Gastroesophageal sphincter (tissue), 4 donors: ENCODE measurements at regions not wholly inside any gene's neighbourhood (a gene's known extent, or its start where the extent isn't known, plus 50 kb on each side); places are given as distances from the start of the nearest gene placed in this dataset.

ENCODE experiments used
- ATAC-seq: fragments of 150-250 bp; one replicate; pipeline ENCODE4 v1.9.1; 2016; ENCODE audit warnings: mild to moderate bottlenecking, moderate library complexity
- H3K27ac ChIP-seq, 4 donors: fragments of 200-600 bp; sonication (generic) in 3 of 4; 1 replicate in 3 of 4; 2 replicates in 1 of 4; pipeline ENCODE4 v1.5.1; 2016 to 2019
- H3K27me3 ChIP-seq: fragments of 200-600 bp; sonication (generic); one replicate; pipeline ENCODE4 v1.5.1; 2019
- H3K36me3 ChIP-seq, 2 donors: fragments of 200-600 bp; sonication (generic); one replicate each; pipeline ENCODE4 v1.5.1; 2019; ENCODE audit warnings: control low read depth in 1 of 2
- H3K4me1 ChIP-seq, 3 donors: fragments of 200-600 bp; sonication (generic); 1 replicate in 2 of 3; 2 replicates in 1 of 3; pipeline ENCODE4 v1.5.1; 2016 to 2019; ENCODE audit warnings: control low read depth in 2 of 3
- H3K4me3 ChIP-seq, 2 donors: fragments of 200-600 bp; sonication (generic); one replicate each; pipeline ENCODE4 v1.5.1; 2019; ENCODE audit warnings: mild to moderate bottlenecking in 1 of 2, moderate library complexity in 1 of 2
- H3K9me3 ChIP-seq, 3 donors: fragments of 200-600 bp; sonication (generic); one replicate each; pipeline ENCODE4 v1.5.1; 2017 to 2019; ENCODE audit warnings: control low read depth in 2 of 3
- CTCF ChIP-seq, 4 experiments: fragments of 200-600 bp in 2 of 4; fragments of 450-650 bp in 2 of 4; sonication (generic) in 1 of 4; IDR thresholded peaks; one replicate each; pipeline ENCODE4 v1.5.1; 2017 to 2019; ENCODE audit warnings: antibody characterized with exemption in 4 of 4, mild to moderate bottlenecking in 2 of 4, moderate library complexity in 2 of 4
- EP300 ChIP-seq: sonication (generic); formaldehyde crosslinking; IDR thresholded peaks from one replicate; pipeline ENCODE4 v1.6.1; 2017; ENCODE audit warnings: antibody characterized with exemption, mild to moderate bottlenecking
- POLR2A ChIP-seq, 2 donors: fragments of 450-650 bp; IDR thresholded peaks; one replicate each; pipeline ENCODE4 v1.6.1; 2017; ENCODE audit warnings: antibody characterized with exemption in 2 of 2, mild to moderate bottlenecking in 2 of 2, moderate library complexity in 1 of 2
- POLR2AphosphoS5 ChIP-seq: sonication (generic); formaldehyde crosslinking; IDR thresholded peaks from one replicate; pipeline ENCODE4 v1.6.1; 2017; ENCODE audit warnings: antibody characterized with exemption
- WGBS, 2 donors: methylation state at CpG; one replicate each; pipeline ENCODE4 v1.1.5; 2018; ENCODE audit warnings: low coverage in 1 of 2; 5-methylcytosine and 5-hydroxymethylcytosine counted together

GRCh38 chr7:33770576-33770975, 134.8 kb upstream of the BMPER start:
- Histone ChIP-seq H3K4me3 (no peak overlapping the region), H3K36me3 (no peaks in the 10 kb centered on the region), H3K27me3 (no peaks in the 10 kb centered on the region), H3K27ac (no peak overlapping the region), H3K4me1 (peaks cover 0 to 7% (median 0%) of the 10 kb centered on the region in 3 donors), H3K9me3 (no peaks in the 10 kb centered on the region)
- TF ChIP-seq POLR2AphosphoS5 (no peak), CTCF (IDR thresholded peaks at IDR 0.05) (no peak), POLR2A (IDR thresholded peaks at IDR 0.05) (no peak), EP300 (no peak)
- no peak for ATAC-seq
- WGBS, 2 donors = 69 to 91% methylated on average over 4 of the region's 4 CpGs

GRCh38 chr7:33771422-33771821, 133.9 kb upstream of the BMPER start:
- ATAC-seq = no peak
- H3K27ac ChIP-seq = no peak overlapping the region
- no peaks in the 10 kb centered on the region for H3K36me3 ChIP-seq
- no peaks in the 10 kb centered on the region for H3K9me3 ChIP-seq
- no peak overlapping the region for H3K4me3 ChIP-seq
- WGBS, 2 donors = 67 to 75% methylated on average over 3 of the region's 3 CpGs
- TF ChIP-seq CTCF (IDR thresholded peaks at IDR 0.05) = no peak
- TF ChIP-seq EP300 = no peak
- TF ChIP-seq POLR2A (IDR thresholded peaks at IDR 0.05) = no peak
- no peak for TF ChIP-seq POLR2AphosphoS5
- H3K27me3 ChIP-seq = no peaks in the 10 kb centered on the region
- peaks cover 0 to 7% (median 0%) of the 10 kb centered on the region in 3 donors for H3K4me1 ChIP-seq

- ATAC-seq = no peak
- TF ChIP-seq POLR2A (IDR thresholded peaks at IDR 0.05) (no peak), POLR2AphosphoS5 (no peak)
- no peaks in the 10 kb centered on the region for H3K9me3 ChIP-seq
- H3K27ac ChIP-seq = no peak overlapping the region
- peaks cover 0 to 7% (median 0%) of the 10 kb centered on the region in 3 donors for H3K4me1 ChIP-seq
- H3K27me3 ChIP-seq = no peaks in the 10 kb centered on the region
- H3K36me3 ChIP-seq = no peaks in the 10 kb centered on the region
- H3K4me3 ChIP-seq = no peak overlapping the region
These were observed 132.3 kb upstream of the BMPER start for GRCh38 chr7:33773053-33773452.

GRCh38 chr7:33774762-33775523, 130.4 kb upstream of the BMPER start:
- peak; percentile 66 for ATAC-seq
- Histone ChIP-seq H3K36me3 (no peaks in the 10 kb centered on the region), H3K4me3 (no peak overlapping the region), H3K4me1 (peaks cover 0 to 7% (median 0%) of the 10 kb centered on the region in 3 donors), H3K27me3 (no peaks in the 10 kb centered on the region), H3K27ac (peak overlapping the region in 1 of 4 donors; percentile 58), H3K9me3 (no peaks in the 10 kb centered on the region)
- TF ChIP-seq CTCF (IDR thresholded peaks at IDR 0.05) (no peak), POLR2AphosphoS5 (peak; percentile 60), POLR2A (IDR thresholded peaks at IDR 0.05) (no peak), EP300 (no peak)
- 62 to 69% methylated on average over 5 to 6 of the region's 6 CpGs for WGBS, 2 donors

GRCh38 chr7:33775790-33776189, 129.5 kb upstream of the BMPER start:
- WGBS, 2 donors = 72 to 74% methylated on average over 4 of the region's 4 CpGs
- no peaks in the 10 kb centered on the region for H3K36me3 ChIP-seq
- H3K4me3 ChIP-seq = no peak overlapping the region
- peak overlapping the region in 1 of 4 donors; percentile 58 for H3K27ac ChIP-seq
- no peak for TF ChIP-seq POLR2A (IDR thresholded peaks at IDR 0.05)
- no peak for TF ChIP-seq POLR2AphosphoS5
- no peak for TF ChIP-seq EP300
- TF ChIP-seq CTCF (IDR thresholded peaks at IDR 0.05) = no peak
- peaks cover 0 to 7% (median 0%) of the 10 kb centered on the region in 3 donors for H3K4me1 ChIP-seq
- H3K27me3 ChIP-seq = no peaks in the 10 kb centered on the region
- ATAC-seq = no peak
- no peaks in the 10 kb centered on the region for H3K9me3 ChIP-seq
